ENCODE measurements at regions not wholly inside any gene's neighbourhood (a gene's known extent, or its start where the extent isn't known, plus 50 kb on each side); places are given as distances from the start of the nearest gene placed in this dataset.
"Not testable (repeated sequence)": the region's sequence is repeated elsewhere in the genome, so short reads cannot be mapped to it uniquely, and the experiment has no call there.

DNA sequence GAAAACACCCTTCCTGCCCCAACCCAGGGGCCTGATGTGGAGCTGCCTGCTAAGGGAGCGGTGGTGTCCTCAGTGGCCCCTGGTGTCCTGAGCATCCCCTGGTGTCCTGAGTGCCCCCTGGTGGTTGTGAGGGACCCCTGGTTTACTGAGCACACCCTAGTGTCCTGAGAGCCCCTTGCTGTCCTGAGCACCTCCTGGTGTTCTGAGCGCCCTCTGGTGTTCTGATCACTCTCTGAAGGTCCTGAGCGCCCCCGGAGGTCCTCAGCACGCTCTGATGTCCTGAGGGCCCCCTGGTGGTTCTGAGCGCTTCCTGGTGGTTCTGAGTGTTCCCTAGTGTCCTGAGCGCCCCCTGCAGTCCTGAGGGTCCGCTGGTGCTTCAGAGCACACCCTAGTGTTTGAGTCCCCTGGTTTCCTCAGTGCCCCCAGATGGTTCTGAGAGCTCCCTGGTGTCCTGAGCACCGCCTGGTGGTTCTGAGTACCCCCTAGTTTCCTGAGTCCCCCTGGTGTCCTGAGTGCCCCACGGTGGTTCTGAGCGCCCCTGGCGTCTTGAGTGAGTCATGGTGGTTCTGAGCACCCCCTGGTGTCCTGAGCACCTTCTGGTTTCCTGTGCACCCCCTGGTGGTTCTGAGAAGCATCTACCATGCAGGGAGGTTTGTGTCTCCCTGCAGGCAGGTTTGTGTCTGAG lies 1004.2 kb downstream of the TMEM121 start:
- no TSS peak for BruUV-seq (replicated peaks)

DNA sequence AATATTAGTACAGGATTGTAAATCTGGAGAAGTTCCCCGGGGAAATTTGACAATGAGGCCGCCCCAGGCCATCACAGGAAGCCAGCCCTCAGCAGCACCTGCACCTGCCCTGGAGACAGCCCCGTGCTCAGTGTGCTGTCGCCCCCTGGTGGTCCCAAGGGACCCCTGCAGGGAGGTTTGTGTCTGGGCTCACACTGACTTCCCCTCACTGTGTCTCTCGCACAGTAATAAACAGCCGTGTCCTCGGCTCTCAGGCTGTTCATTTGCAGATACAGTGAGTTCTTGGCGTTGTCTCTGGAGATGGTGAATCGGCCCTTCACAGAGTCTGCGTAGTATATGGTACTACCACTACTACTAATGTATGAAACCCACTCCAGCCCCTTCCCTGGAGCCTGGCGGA lies 1011.2 kb downstream of the TMEM121 start:
- POLR2A ChIA-PET; CTCF ChIA-PET; H3K4me1 ChIP-seq; H3K27me3 Mint-ChIP-seq (ENCODE audit: insufficient read depth, unreplicated experiment); H3K27ac Mint-ChIP-seq (ENCODE audit: unreplicated experiment); H3K36me3 ChIP-seq (ENCODE audit: control insufficient read depth, insufficient read depth, low read length); H3K4me1 Mint-ChIP-seq (ENCODE audit: low read depth, unreplicated experiment); H3K9me3 ChIP-seq; intact Hi-C loops (cut with micrococcal nuclease; ENCODE audit: unreplicated experiment); H3K4me3 ChIP-seq (ENCODE audit: low read depth, low read length); H3K4me3 Mint-ChIP-seq (ENCODE audit: unreplicated experiment); H3K9me3 Mint-ChIP-seq (ENCODE audit: unreplicated experiment); H3K36me3 Mint-ChIP-seq (ENCODE audit: insufficient read depth, unreplicated experiment); BruUV-seq (replicated peaks); H3K27me3 ChIP-seq (replicated peaks; ENCODE audit: control insufficient read depth, insufficient read depth, low read length): not testable (repeated sequence)
- TF ChIP-seq, protein P1, sequence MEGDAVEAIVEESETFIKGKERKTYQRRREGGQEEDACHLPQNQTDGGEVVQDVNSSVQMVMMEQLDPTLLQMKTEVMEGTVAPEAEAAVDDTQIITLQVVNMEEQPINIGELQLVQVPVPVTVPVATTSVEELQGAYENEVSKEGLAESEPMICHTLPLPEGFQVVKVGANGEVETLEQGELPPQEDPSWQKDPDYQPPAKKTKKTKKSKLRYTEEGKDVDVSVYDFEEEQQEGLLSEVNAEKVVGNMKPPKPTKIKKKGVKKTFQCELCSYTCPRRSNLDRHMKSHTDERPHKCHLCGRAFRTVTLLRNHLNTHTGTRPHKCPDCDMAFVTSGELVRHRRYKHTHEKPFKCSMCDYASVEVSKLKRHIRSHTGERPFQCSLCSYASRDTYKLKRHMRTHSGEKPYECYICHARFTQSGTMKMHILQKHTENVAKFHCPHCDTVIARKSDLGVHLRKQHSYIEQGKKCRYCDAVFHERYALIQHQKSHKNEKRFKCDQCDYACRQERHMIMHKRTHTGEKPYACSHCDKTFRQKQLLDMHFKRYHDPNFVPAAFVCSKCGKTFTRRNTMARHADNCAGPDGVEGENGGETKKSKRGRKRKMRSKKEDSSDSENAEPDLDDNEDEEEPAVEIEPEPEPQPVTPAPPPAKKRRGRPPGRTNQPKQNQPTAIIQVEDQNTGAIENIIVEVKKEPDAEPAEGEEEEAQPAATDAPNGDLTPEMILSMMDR (IDR thresholded peaks at IDR 0.05; ENCODE audit: insufficient read depth in 1 of 2, low read depth in 1 of 2, low read length in 1 of 2, severe bottlenecking in 1 of 2, unreplicated experiment in 1 of 2), result peak; percentile 12 to 25
- peak in 1 of 2 experiments; percentile 14 for DNase-seq

More for the DNA sequence above, 1004.2 kb downstream of the TMEM121 start:
- Histone ChIP-seq H3K9me3 (peaks cover 10% of the 10 kb centered on the region), H3K4me3 (ENCODE audit: low read depth, low read length) (no peak overlapping the region), H3K36me3 (ENCODE audit: control insufficient read depth, insufficient read depth, low read length) (no peaks in the 10 kb centered on the region), H3K27me3 (replicated peaks; ENCODE audit: control insufficient read depth, insufficient read depth, low read length) (no peaks in the 10 kb centered on the region), H3K4me1 (no peaks in the 10 kb centered on the region)
- H3K9me3 Mint-ChIP-seq (ENCODE audit: unreplicated experiment), result no peaks in the 10 kb centered on the region
- DNase-seq, result peak in 1 of 2 experiments; percentile 5
- no peaks in the 10 kb centered on the region for H3K4me1 Mint-ChIP-seq (ENCODE audit: low read depth, unreplicated experiment)
- TF ChIP-seq, protein P1 (IDR thresholded peaks at IDR 0.05; ENCODE audit: insufficient read depth in 1 of 2, low read depth in 1 of 2, low read length in 1 of 2, severe bottlenecking in 1 of 2, unreplicated experiment in 1 of 2), result no peak
- intact Hi-C loops (cut with micrococcal nuclease; ENCODE audit: unreplicated experiment), result no loop called here
- POLR2A ChIA-PET, result no interaction called here
- H3K27ac Mint-ChIP-seq (ENCODE audit: unreplicated experiment), result no peak overlapping the region
- H3K4me3 Mint-ChIP-seq (ENCODE audit: unreplicated experiment), result no peak overlapping the region
- CTCF ChIA-PET, result no interaction called here
- H3K36me3 Mint-ChIP-seq (ENCODE audit: insufficient read depth, unreplicated experiment), result no peaks in the 10 kb centered on the region
- peaks cover 4% of the 10 kb centered on the region for H3K27me3 Mint-ChIP-seq (ENCODE audit: insufficient read depth, unreplicated experiment)

DNA sequence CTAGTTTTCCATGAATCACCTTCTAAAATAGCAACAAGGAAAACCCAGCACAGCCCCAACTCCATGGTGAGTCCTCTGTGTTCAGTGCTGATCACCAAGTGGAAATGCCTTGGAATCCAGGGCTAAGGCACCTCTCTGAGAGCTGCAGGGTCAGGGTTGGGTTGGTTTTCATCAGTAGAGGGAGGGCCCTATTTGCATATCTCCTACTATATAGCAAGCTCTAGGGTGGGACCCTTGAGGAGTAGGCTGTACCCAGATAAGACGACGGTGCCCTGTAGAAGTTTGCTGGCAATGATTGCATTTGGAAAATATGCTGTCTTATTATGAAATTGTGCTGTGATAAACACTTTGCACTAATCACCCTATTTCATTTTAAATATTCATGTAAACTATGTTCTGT lies 1011.8 kb downstream of the TMEM121 start:
- TF ChIP-seq, protein P1 (IDR thresholded peaks at IDR 0.05; ENCODE audit: insufficient read depth in 1 of 2, low read depth in 1 of 2, low read length in 1 of 2, severe bottlenecking in 1 of 2, unreplicated experiment in 1 of 2), result no peak

More for the DNA sequence above, 1011.8 kb downstream of the TMEM121 start:
- no peaks in the 10 kb centered on the region for H3K4me1 ChIP-seq
- H3K4me3 ChIP-seq (ENCODE audit: low read depth, low read length), result no peak overlapping the region
- no peak for DNase-seq
- no peak overlapping the region for H3K27ac Mint-ChIP-seq (ENCODE audit: unreplicated experiment)
- intact Hi-C loops (cut with micrococcal nuclease; ENCODE audit: unreplicated experiment), result no loop called here
- H3K36me3 Mint-ChIP-seq (ENCODE audit: insufficient read depth, unreplicated experiment), result no peaks in the 10 kb centered on the region
- BruUV-seq (replicated peaks), result no TSS peak
- H3K4me3 Mint-ChIP-seq (ENCODE audit: unreplicated experiment), result no peak overlapping the region
- no peaks in the 10 kb centered on the region for H3K4me1 Mint-ChIP-seq (ENCODE audit: low read depth, unreplicated experiment)
- H3K9me3 Mint-ChIP-seq (ENCODE audit: unreplicated experiment), result no peaks in the 10 kb centered on the region
- H3K9me3 ChIP-seq, result no peaks in the 10 kb centered on the region
- ChIA-PET CTCF (no interaction called here), POLR2A (no interaction called here)
- H3K27me3 Mint-ChIP-seq (ENCODE audit: insufficient read depth, unreplicated experiment), result peaks cover 7% of the 10 kb centered on the region
- no peaks in the 10 kb centered on the region for H3K27me3 ChIP-seq (replicated peaks; ENCODE audit: control insufficient read depth, insufficient read depth, low read length)
- H3K36me3 ChIP-seq (ENCODE audit: control insufficient read depth, insufficient read depth, low read length), result no peaks in the 10 kb centered on the region
